ENCODE measurements at regions not wholly inside any gene's neighbourhood (a gene's known extent, or its start where the extent isn't known, plus 50 kb on each side); places are given as distances from the start of the nearest gene placed in this dataset.

DNA sequence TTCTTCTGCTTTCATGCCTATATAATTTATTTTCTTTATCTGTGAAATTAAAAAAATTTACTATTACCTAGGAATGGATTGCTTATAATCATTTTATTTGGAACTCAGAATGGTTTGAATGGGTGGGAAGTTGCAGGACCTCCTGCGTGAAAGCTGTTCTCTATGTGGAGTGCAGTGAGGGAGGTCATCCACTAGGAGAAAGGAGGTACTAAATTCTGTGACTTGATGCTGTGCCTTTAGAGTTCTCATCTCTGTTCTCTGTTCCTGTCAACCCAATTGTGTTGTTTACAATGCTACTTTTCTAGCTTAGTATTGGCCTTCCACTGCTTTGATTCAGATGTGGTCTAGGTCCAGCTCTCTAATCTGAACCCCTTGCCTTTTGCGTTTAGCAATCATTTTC is 65.0 kb upstream of the HIVEP1 start:
- no peaks in the 10 kb centered on the region for H3K9me3 ChIP-seq (ENCODE audit: control insufficient read depth, insufficient read depth, low read depth, low read length)
- H3K36me3 ChIP-seq (ENCODE audit: control insufficient read depth in 2 of 2, insufficient read depth in 1 of 2, low read length in 2 of 2) = no peaks in the 10 kb centered on the region
- H3K4me1 ChIP-seq (ENCODE audit: control insufficient read depth, insufficient read depth, low read length) = no peaks in the 10 kb centered on the region
- ChIA-PET POLR2A (no interaction called here), CTCF (interaction anchor here (0.7 to 1.4 kb wide), 5 partner anchors 10 to 26 kb away, joined by 3 to 6 read pairs (median 3); no protein-coding TSS in a partner anchor)
- TF ChIP-seq ZXDB (tag by site-specific recombination; IDR thresholded peaks at IDR 0.05) (no peak), ZNF785 (tag by site-specific recombination; IDR thresholded peaks at IDR 0.05) (no peak), ZNF843 (tag by site-specific recombination; IDR thresholded peaks at IDR 0.05) (no peak), ZNF18 (tag by site-specific recombination; IDR thresholded peaks at IDR 0.05) (no peak), ZNF629 (tag by site-specific recombination; IDR thresholded peaks at IDR 0.05) (no peak), ZNF211 (tag by site-specific recombination; IDR thresholded peaks at IDR 0.05; ENCODE audit: low read depth) (no peak), ZNF501 (tag by site-specific recombination; IDR thresholded peaks at IDR 0.05) (no peak), SP3 (tag by site-specific recombination; IDR thresholded peaks at IDR 0.05) (no peak), REPIN1 (tag by site-specific recombination; IDR thresholded peaks at IDR 0.05; ENCODE audit: low read depth) (no peak), ZNF473 (tag by site-specific recombination; IDR thresholded peaks at IDR 0.05) (no peak), ZNF140 (tag by site-specific recombination; IDR thresholded peaks at IDR 0.05) (no peak), ZNF777 (tag by site-specific recombination; IDR thresholded peaks at IDR 0.05; ENCODE audit: borderline replicate concordance) (no peak), ZNF610 (tag by site-specific recombination; IDR thresholded peaks at IDR 0.05; ENCODE audit: borderline replicate concordance) (no peak)
- TF ChIP-seq, protein P1, sequence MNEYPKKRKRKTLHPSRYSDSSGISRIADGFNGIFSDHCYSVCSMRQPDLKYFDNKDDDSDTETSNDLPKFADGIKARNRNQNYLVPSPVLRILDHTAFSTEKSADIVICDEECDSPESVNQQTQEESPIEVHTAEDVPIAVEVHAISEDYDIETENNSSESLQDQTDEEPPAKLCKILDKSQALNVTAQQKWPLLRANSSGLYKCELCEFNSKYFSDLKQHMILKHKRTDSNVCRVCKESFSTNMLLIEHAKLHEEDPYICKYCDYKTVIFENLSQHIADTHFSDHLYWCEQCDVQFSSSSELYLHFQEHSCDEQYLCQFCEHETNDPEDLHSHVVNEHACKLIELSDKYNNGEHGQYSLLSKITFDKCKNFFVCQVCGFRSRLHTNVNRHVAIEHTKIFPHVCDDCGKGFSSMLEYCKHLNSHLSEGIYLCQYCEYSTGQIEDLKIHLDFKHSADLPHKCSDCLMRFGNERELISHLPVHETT (tag by site-specific recombination; IDR thresholded peaks at IDR 0.05) = no peak
- no peak overlapping the region for H3K4me3 ChIP-seq (ENCODE audit: low read depth, low read length)
- no peak overlapping the region for H3K27ac ChIP-seq (ENCODE audit: extremely low read depth, low read depth, low read length)

DNA sequence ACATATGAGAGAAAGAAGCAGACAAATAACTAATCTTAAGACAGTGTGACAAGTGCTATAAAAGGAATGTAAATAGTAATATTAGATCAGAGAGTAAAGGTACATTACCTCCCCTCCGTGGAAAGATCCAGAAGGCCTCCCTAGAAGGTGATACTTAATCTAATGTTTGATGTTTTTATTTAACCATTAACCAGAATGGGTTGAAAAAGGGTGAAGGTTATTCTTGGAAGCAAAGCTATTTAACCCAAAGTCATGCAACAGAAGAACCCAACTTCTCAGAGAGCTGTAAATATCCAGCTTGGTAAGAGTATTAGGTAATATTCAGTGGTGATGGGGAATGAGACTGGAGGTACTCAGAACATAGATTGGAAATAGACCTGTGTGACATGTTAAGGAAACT is 68.0 kb upstream of the HIVEP1 start:
- ChIA-PET POLR2A (no interaction called here), CTCF (no interaction called here)
- no peak for TF ChIP-seq ZNF660 (tag by site-specific recombination; IDR thresholded peaks at IDR 0.05)
- TF ChIP-seq ZNF211 (tag by site-specific recombination; IDR thresholded peaks at IDR 0.05; ENCODE audit: low read depth) = no peak
- no peak overlapping the region for H3K4me3 ChIP-seq (ENCODE audit: low read depth, low read length)
- H3K27ac ChIP-seq (ENCODE audit: extremely low read depth, low read depth, low read length) = no peak overlapping the region
- no peaks in the 10 kb centered on the region for H3K9me3 ChIP-seq (ENCODE audit: control insufficient read depth, insufficient read depth, low read depth, low read length)
- no peaks in the 10 kb centered on the region for H3K36me3 ChIP-seq (ENCODE audit: control insufficient read depth in 2 of 2, insufficient read depth in 1 of 2, low read length in 2 of 2)
- no peaks in the 10 kb centered on the region for H3K4me1 ChIP-seq (ENCODE audit: control insufficient read depth, insufficient read depth, low read length)

GRCh38 chr6:11943060-11943459 is 69.1 kb upstream of the HIVEP1 start:
- ChIA-PET POLR2A (no interaction called here), CTCF (interaction anchor here (0.6 to 1.4 kb wide), 3 partner anchors 10 to 831 kb away, joined by 3 to 5 read pairs (median 4); partner anchors contain the start of gene ERVFRD-1)
- no peak overlapping the region for H3K4me3 ChIP-seq (ENCODE audit: low read depth, low read length)
- no peaks in the 10 kb centered on the region for H3K4me1 ChIP-seq (ENCODE audit: control insufficient read depth, insufficient read depth, low read length)
- no peaks in the 10 kb centered on the region for H3K9me3 ChIP-seq (ENCODE audit: control insufficient read depth, insufficient read depth, low read depth, low read length)
- no peaks in the 10 kb centered on the region for H3K36me3 ChIP-seq (ENCODE audit: control insufficient read depth in 2 of 2, insufficient read depth in 1 of 2, low read length in 2 of 2)
- no peak overlapping the region for H3K27ac ChIP-seq (ENCODE audit: extremely low read depth, low read depth, low read length)
- TF ChIP-seq ELK4 (IDR thresholded peaks at IDR 0.05; ENCODE audit: borderline replicate concordance, low read depth, low read length) = no peak
- no peak for TF ChIP-seq KLF17 (tag by site-specific recombination; IDR thresholded peaks at IDR 0.05)
- no peak for TF ChIP-seq ZNF624 (tag by site-specific recombination; IDR thresholded peaks at IDR 0.05)
- no peak for TF ChIP-seq ZNF747 (tag by site-specific recombination; IDR thresholded peaks at IDR 0.05)
- TF ChIP-seq ZNF223 (tag by site-specific recombination; IDR thresholded peaks at IDR 0.05) = no peak
- no peak for TF ChIP-seq ZNF175 (tag by site-specific recombination; IDR thresholded peaks at IDR 0.05)
- no peak for TF ChIP-seq ZNF585B (tag by site-specific recombination; IDR thresholded peaks at IDR 0.05)
- no peak for TF ChIP-seq ZNF292 (tag by site-specific recombination; IDR thresholded peaks at IDR 0.05; ENCODE audit: borderline replicate concordance, low read depth)
- TF ChIP-seq, protein P2, sequence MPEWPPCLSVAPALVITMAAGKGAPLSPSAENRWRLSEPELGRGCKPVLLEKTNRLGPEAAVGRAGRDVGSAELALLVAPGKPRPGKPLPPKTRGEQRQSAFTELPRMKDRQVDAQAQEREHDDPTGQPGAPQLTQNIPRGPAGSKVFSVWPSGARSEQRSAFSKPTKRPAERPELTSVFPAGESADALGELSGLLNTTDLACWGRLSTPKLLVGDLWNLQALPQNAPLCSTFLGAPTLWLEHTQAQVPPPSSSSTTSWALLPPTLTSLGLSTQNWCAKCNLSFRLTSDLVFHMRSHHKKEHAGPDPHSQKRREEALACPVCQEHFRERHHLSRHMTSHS (tag by site-specific recombination; IDR thresholded peaks at IDR 0.05) = no peak
- no peak for TF ChIP-seq ZNF26 (tag by site-specific recombination; IDR thresholded peaks at IDR 0.05)
- no peak for TF ChIP-seq ZNF2 (tag by site-specific recombination; IDR thresholded peaks at IDR 0.05)
- TF ChIP-seq ZNF37A (tag by site-specific recombination; IDR thresholded peaks at IDR 0.05) = no peak
